ENCODE measurements at regions not wholly inside any gene's neighbourhood (a gene's known extent, or its start where the extent isn't known, plus 50 kb on each side); places are given as distances from the start of the nearest gene placed in this dataset.
A peak's percentile ranks its signal among the peaks of the same experiment; 100 is the strongest.

- no peak for TF ChIP-seq EZH2phosphoT487 (IDR thresholded peaks at IDR 0.05; ENCODE audit: borderline replicate concordance)
- TF ChIP-seq CTCF (conservative IDR thresholded peaks at IDR 0.05; ENCODE audit: low read length), result no peak
- H4K20me1 ChIP-seq (ENCODE audit: insufficient read depth, low read length, poor library complexity, severe bottlenecking), result no peaks in the 10 kb centered on the region
- no peaks in the 10 kb centered on the region for H3F3A ChIP-seq (ENCODE audit: low read depth)
These were observed 57.3 kb upstream of the DMRT1 start for GRCh38 chr9:784202-784601.

GRCh38 chr9:784916-785315, 56.6 kb upstream of the DMRT1 start:
- Histone ChIP-seq H3K4me2 (ENCODE audit: low read depth, low read length, poor library complexity, severe bottlenecking) (no peak overlapping the region), H3K4me1 (ENCODE audit: insufficient read depth, low read length, poor library complexity, severe bottlenecking) (peaks cover 6% of the 10 kb centered on the region), H3K36me3 (ENCODE audit: insufficient read depth, low read length) (no peaks in the 10 kb centered on the region), H3K9ac (ENCODE audit: low read depth, low read length, poor library complexity, severe bottlenecking) (no peak overlapping the region), H3K27me3 (ENCODE audit: insufficient read depth, low read length, poor library complexity, severe bottlenecking) (no peaks in the 10 kb centered on the region), H3K9me3 (ENCODE audit: insufficient read depth, low read depth, low read length) (no peaks in the 10 kb centered on the region), H2AFZ (ENCODE audit: low read length) (0 out of 2 replicates have a peak overlapping the region, but pooled peaks have one; percentile 23), H3K79me2 (ENCODE audit: insufficient read depth, low read length) (no peaks in the 10 kb centered on the region), H3K9me2 (replicated peaks; ENCODE audit: low read depth, low read length) (no peaks in the 10 kb centered on the region), H3F3A (ENCODE audit: low read depth) (no peaks in the 10 kb centered on the region), H3K4me3 (ENCODE audit: low read length, poor library complexity, severe bottlenecking) (no peak overlapping the region), H4K20me1 (ENCODE audit: insufficient read depth, low read length, poor library complexity, severe bottlenecking) (no peaks in the 10 kb centered on the region)
- TF ChIP-seq EZH2phosphoT487 (IDR thresholded peaks at IDR 0.05; ENCODE audit: borderline replicate concordance) (no peak), CTCF (conservative IDR thresholded peaks at IDR 0.05; ENCODE audit: low read length) (no peak)

More at GRCh38 chr9:784202-784601, 57.3 kb upstream of the DMRT1 start:
- Histone ChIP-seq H3K4me2 (ENCODE audit: low read depth, low read length, poor library complexity, severe bottlenecking) (no peak overlapping the region), H2AFZ (ENCODE audit: low read length) (no peak overlapping the region), H3K36me3 (ENCODE audit: insufficient read depth, low read length) (no peaks in the 10 kb centered on the region), H3K27me3 (ENCODE audit: insufficient read depth, low read length, poor library complexity, severe bottlenecking) (no peaks in the 10 kb centered on the region), H3K79me2 (ENCODE audit: insufficient read depth, low read length) (no peaks in the 10 kb centered on the region), H3K9me3 (ENCODE audit: insufficient read depth, low read depth, low read length) (no peaks in the 10 kb centered on the region), H3K9me2 (replicated peaks; ENCODE audit: low read depth, low read length) (no peaks in the 10 kb centered on the region), H3K9ac (ENCODE audit: low read depth, low read length, poor library complexity, severe bottlenecking) (no peak overlapping the region), H3K4me1 (ENCODE audit: insufficient read depth, low read length, poor library complexity, severe bottlenecking) (peaks cover 6% of the 10 kb centered on the region), H3K4me3 (ENCODE audit: low read length, poor library complexity, severe bottlenecking) (no peak overlapping the region)

GRCh38 chr9:785997-786396, 55.5 kb upstream of the DMRT1 start:
- TF ChIP-seq CTCF (conservative IDR thresholded peaks at IDR 0.05; ENCODE audit: low read length) (no peak), EZH2phosphoT487 (IDR thresholded peaks at IDR 0.05; ENCODE audit: borderline replicate concordance) (no peak)
- Histone ChIP-seq H3K9me2 (replicated peaks; ENCODE audit: low read depth, low read length) (no peaks in the 10 kb centered on the region), H3K4me2 (ENCODE audit: low read depth, low read length, poor library complexity, severe bottlenecking) (no peak overlapping the region), H3K9me3 (ENCODE audit: insufficient read depth, low read depth, low read length) (no peaks in the 10 kb centered on the region), H3K79me2 (ENCODE audit: insufficient read depth, low read length) (no peaks in the 10 kb centered on the region), H2AFZ (ENCODE audit: low read length) (peak overlapping the region; percentile 7), H3K9ac (ENCODE audit: low read depth, low read length, poor library complexity, severe bottlenecking) (no peak overlapping the region), H3K4me1 (ENCODE audit: insufficient read depth, low read length, poor library complexity, severe bottlenecking) (peaks cover 6% of the 10 kb centered on the region), H3F3A (ENCODE audit: low read depth) (no peaks in the 10 kb centered on the region), H3K4me3 (ENCODE audit: low read length, poor library complexity, severe bottlenecking) (no peak overlapping the region), H4K20me1 (ENCODE audit: insufficient read depth, low read length, poor library complexity, severe bottlenecking) (no peaks in the 10 kb centered on the region), H3K27me3 (ENCODE audit: insufficient read depth, low read length, poor library complexity, severe bottlenecking) (no peaks in the 10 kb centered on the region), H3K36me3 (ENCODE audit: insufficient read depth, low read length) (no peaks in the 10 kb centered on the region)
